ENCODE measurements at regions not wholly inside any gene's neighbourhood (a gene's known extent, or its start where the extent isn't known, plus 50 kb on each side); places are given as distances from the start of the nearest gene placed in this dataset.
A peak's percentile ranks its signal among the peaks of the same experiment; 100 is the strongest.

DNA sequence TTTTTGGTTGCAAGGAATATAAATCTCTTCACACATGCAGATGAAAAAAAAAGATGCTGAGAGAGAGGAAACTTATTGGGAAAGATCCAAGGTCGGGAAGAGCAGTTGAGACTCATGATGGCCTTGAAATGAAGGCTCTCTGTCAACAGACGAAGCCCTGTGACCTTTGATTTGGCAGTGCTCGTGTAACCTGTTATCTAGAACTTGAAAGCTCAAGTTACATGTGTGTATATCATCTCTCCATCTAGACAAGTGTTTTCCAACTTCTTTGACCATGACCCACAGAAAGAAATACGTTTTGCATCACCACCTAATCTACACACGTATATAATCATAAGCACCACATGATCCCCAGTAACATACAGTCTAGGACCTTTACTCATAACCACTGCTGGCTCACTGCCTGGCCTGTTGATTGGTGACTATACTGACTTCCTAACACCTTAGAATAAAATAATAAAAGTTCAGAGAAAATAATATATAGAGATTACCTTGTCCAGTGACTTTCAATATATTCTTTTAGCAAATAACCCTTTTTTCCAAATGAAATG is 319.0 kb upstream of the PKDCC start:
- intact Hi-C loops (cut with DNase I), result no loop called here
- WGBS, 3 donors, result 17 to 28% (median 23%) methylated on average over 5 of the region's 5 CpGs

DNA sequence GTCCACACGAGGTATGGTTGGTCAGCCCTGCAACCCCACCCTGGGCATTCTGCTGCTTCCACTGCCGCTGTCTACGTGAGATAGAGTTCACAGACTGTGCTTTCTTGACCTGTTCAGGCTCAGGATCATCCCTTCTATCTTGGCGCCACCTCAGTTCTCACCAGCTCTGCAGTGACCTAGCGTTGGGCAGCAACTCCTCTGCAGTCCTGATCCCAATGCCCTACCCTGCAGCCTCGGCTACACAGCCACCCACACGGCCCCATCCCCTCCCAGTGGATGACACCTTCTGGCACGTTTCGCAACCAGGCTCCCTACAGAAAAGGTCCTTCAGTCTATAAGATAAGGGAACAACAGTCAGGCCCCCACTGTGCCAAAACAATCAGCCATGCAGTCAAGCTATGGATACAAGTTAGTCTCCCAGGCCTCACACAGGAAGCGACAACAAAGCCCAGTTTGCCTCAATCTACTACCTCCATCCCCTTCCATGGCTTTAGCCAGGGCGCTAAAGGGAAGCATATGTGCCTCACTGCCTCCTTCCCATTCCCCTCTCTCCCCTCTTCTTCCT is 317.9 kb upstream of the PKDCC start:
- H3K36me3 ChIP-seq, result no peaks in the 10 kb centered on the region
- WGBS, 3 donors, result 80 to 90% (median 87%) methylated on average over 11 of the region's 11 CpGs
- no peaks in the 10 kb centered on the region for H3K4me1 ChIP-seq (ENCODE audit: insufficient read depth)
- H3K9me3 ChIP-seq, result no peaks in the 10 kb centered on the region
- H3K4me3 ChIP-seq, result no peak overlapping the region
- DNase-seq, result no peak
- intact Hi-C loops (cut with DNase I), result no loop called here
- no peak for TF ChIP-seq POLR2A (IDR thresholded peaks at IDR 0.05)
- TF ChIP-seq, protein P1, sequence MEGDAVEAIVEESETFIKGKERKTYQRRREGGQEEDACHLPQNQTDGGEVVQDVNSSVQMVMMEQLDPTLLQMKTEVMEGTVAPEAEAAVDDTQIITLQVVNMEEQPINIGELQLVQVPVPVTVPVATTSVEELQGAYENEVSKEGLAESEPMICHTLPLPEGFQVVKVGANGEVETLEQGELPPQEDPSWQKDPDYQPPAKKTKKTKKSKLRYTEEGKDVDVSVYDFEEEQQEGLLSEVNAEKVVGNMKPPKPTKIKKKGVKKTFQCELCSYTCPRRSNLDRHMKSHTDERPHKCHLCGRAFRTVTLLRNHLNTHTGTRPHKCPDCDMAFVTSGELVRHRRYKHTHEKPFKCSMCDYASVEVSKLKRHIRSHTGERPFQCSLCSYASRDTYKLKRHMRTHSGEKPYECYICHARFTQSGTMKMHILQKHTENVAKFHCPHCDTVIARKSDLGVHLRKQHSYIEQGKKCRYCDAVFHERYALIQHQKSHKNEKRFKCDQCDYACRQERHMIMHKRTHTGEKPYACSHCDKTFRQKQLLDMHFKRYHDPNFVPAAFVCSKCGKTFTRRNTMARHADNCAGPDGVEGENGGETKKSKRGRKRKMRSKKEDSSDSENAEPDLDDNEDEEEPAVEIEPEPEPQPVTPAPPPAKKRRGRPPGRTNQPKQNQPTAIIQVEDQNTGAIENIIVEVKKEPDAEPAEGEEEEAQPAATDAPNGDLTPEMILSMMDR (IDR thresholded peaks at IDR 0.05), result no peak
- TF ChIP-seq EP300 (IDR thresholded peaks at IDR 0.05), result no peak
- no peak overlapping the region for H3K27ac ChIP-seq
- H3K27me3 ChIP-seq, result no peaks in the 10 kb centered on the region

More for the DNA sequence above, 319.0 kb upstream of the PKDCC start:
- H3K9me3 ChIP-seq, result no peaks in the 10 kb centered on the region
- no peaks in the 10 kb centered on the region for H3K36me3 ChIP-seq
- no peak overlapping the region for H3K27ac ChIP-seq
- peak in 1 of 5 donors; percentile 24 for DNase-seq
- no peaks in the 10 kb centered on the region for H3K27me3 ChIP-seq
- no peaks in the 10 kb centered on the region for H3K4me1 ChIP-seq (ENCODE audit: insufficient read depth)
- TF ChIP-seq, protein P1 (IDR thresholded peaks at IDR 0.05), result no peak
- TF ChIP-seq EP300 (IDR thresholded peaks at IDR 0.05), result no peak
- no peak for TF ChIP-seq POLR2A (IDR thresholded peaks at IDR 0.05)
- H3K4me3 ChIP-seq, result no peak overlapping the region

DNA sequence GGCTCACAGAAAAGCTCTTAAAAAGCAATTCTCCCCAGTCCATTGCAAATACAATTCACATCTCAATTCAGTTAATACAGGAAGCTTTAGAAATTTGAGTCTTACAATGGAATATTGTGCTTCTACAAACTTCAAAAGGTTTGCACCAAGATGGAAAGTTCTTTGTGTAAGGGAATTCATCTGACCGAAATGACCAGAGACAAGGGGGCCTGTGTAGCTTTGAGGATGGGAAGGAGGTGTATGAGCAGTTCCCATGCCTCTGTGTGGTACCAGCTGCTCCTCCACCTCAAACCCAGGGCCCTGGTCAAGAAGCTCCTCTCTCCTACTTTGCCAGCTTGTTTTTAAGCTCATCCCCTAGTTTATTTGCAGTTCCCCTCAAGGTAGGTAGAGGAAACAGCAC is 312.8 kb upstream of the PKDCC start:
- H3K27ac ChIP-seq, result no peak overlapping the region
- 89 to 98% (median 98%) methylated on average over 1 of the region's 1 CpG for WGBS, 3 donors
- no peaks in the 10 kb centered on the region for H3K27me3 ChIP-seq
- intact Hi-C loops (cut with DNase I), result no loop called here
- no peaks in the 10 kb centered on the region for H3K9me3 ChIP-seq
- H3K4me3 ChIP-seq, result no peak overlapping the region
- TF ChIP-seq, protein P1 (IDR thresholded peaks at IDR 0.05), result no peak
- TF ChIP-seq EP300 (IDR thresholded peaks at IDR 0.05), result no peak
- TF ChIP-seq POLR2A (IDR thresholded peaks at IDR 0.05), result no peak
- no peak for DNase-seq
- H3K36me3 ChIP-seq, result no peaks in the 10 kb centered on the region
- no peaks in the 10 kb centered on the region for H3K4me1 ChIP-seq (ENCODE audit: insufficient read depth)

DNA sequence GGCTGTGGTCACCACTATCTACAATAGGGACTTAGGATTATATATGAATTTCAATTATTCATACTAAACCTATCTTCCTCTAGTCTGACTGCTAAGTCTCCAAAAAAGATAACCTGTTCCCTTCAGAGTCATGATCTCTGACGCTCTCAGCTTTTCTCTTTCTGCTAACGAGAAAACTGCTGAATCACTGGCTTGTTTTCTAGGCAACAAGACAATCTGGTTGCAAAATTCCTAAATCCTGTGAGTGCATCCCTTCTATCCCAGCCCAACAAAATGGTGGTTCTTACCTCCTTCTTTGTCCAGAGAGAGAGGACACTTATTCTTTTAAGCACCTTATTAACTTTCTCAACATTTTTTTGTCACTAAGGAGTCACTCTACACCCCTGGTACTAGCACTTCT is 312.3 kb upstream of the PKDCC start:
- DNase-seq, result no peak
- H3K9me3 ChIP-seq, result no peaks in the 10 kb centered on the region
- intact Hi-C loops (cut with DNase I), result no loop called here
- H3K4me1 ChIP-seq (ENCODE audit: insufficient read depth), result no peaks in the 10 kb centered on the region
- no peaks in the 10 kb centered on the region for H3K27me3 ChIP-seq
- TF ChIP-seq POLR2A (IDR thresholded peaks at IDR 0.05) (no peak), EP300 (IDR thresholded peaks at IDR 0.05) (no peak)
- TF ChIP-seq, protein P1 (IDR thresholded peaks at IDR 0.05), result no peak
- no peak overlapping the region for H3K27ac ChIP-seq
- no peaks in the 10 kb centered on the region for H3K36me3 ChIP-seq
- 20 to 41% (median 23%) methylated on average over 2 of the region's 2 CpGs for whole genome bisulfite sequencing, 3 donors
- no peak overlapping the region for H3K4me3 ChIP-seq
